ENCODE measurements at regions not wholly inside any gene's neighbourhood (a gene's known extent, or its start where the extent isn't known, plus 50 kb on each side); places are given as distances from the start of the nearest gene placed in this dataset.

- no peak overlapping the region for H3K4me3 ChIP-seq (replicated peaks in 1 of 3)
- no peaks in the 10 kb centered on the region for H3K27me3 ChIP-seq
- no peaks in the 10 kb centered on the region for H3K4me1 ChIP-seq
- H3K36me3 ChIP-seq, result no peaks in the 10 kb centered on the region
- TF ChIP-seq, protein P1, sequence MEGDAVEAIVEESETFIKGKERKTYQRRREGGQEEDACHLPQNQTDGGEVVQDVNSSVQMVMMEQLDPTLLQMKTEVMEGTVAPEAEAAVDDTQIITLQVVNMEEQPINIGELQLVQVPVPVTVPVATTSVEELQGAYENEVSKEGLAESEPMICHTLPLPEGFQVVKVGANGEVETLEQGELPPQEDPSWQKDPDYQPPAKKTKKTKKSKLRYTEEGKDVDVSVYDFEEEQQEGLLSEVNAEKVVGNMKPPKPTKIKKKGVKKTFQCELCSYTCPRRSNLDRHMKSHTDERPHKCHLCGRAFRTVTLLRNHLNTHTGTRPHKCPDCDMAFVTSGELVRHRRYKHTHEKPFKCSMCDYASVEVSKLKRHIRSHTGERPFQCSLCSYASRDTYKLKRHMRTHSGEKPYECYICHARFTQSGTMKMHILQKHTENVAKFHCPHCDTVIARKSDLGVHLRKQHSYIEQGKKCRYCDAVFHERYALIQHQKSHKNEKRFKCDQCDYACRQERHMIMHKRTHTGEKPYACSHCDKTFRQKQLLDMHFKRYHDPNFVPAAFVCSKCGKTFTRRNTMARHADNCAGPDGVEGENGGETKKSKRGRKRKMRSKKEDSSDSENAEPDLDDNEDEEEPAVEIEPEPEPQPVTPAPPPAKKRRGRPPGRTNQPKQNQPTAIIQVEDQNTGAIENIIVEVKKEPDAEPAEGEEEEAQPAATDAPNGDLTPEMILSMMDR (IDR thresholded peaks at IDR 0.05), result no peak
- intact Hi-C loops (cut with DNase I), result no loop called here
- H3K27ac ChIP-seq, result no peak overlapping the region
- WGBS, 2 donors, result 92 to 100% methylated on average over 2 to 10 of the region's 10 CpGs
- no peaks in the 10 kb centered on the region for H3K9me3 ChIP-seq
- DNase-seq, result no peak
Measured at GRCh38 chr1:4001461-4001860, 101.4 kb upstream of the C1orf174 start.

GRCh38 chr1:4002061-4002521 lies 102.0 kb upstream of the C1orf174 start:
- H3K27ac ChIP-seq, result no peak overlapping the region
- H3K9me3 ChIP-seq, result no peaks in the 10 kb centered on the region
- H3K27me3 ChIP-seq, result no peaks in the 10 kb centered on the region
- no peak overlapping the region for H3K4me3 ChIP-seq (replicated peaks in 1 of 3)
- no peak for TF ChIP-seq POLR2A (IDR thresholded peaks at IDR 0.05)
- TF ChIP-seq, protein P1 (IDR thresholded peaks at IDR 0.05), result no peak
- H3K36me3 ChIP-seq, result no peaks in the 10 kb centered on the region
- no peaks in the 10 kb centered on the region for H3K4me1 ChIP-seq
- intact Hi-C loops (cut with DNase I), result no loop called here
- WGBS, 2 donors, result 75 to 84% methylated on average over 8 to 11 of the region's 13 CpGs
- DNase-seq, result no peak

GRCh38 chr1:4002741-4003140 lies 102.7 kb upstream of the C1orf174 start:
- Histone ChIP-seq H3K4me3 (replicated peaks in 1 of 3) (no peak overlapping the region), H3K9me3 (no peaks in the 10 kb centered on the region), H3K36me3 (no peaks in the 10 kb centered on the region), H3K4me1 (no peaks in the 10 kb centered on the region), H3K27me3 (no peaks in the 10 kb centered on the region), H3K27ac (no peak overlapping the region)
- 54 to 61% methylated on average over 10 of the region's 10 CpGs for WGBS, 2 donors
- DNase-seq, result no peak
- intact Hi-C loops (cut with DNase I), result no loop called here
- no peak for TF ChIP-seq POLR2A (IDR thresholded peaks at IDR 0.05)
- TF ChIP-seq, protein P1 (IDR thresholded peaks at IDR 0.05), result no peak

- TF ChIP-seq POLR2A (IDR thresholded peaks at IDR 0.05), result no peak
- TF ChIP-seq, protein P1 (IDR thresholded peaks at IDR 0.05), result no peak
- DNase-seq, result no peak
- no peaks in the 10 kb centered on the region for H3K27me3 ChIP-seq
- intact Hi-C loops (cut with DNase I), result no loop called here
- no peak overlapping the region for H3K4me3 ChIP-seq (replicated peaks in 1 of 3)
- H3K36me3 ChIP-seq, result no peaks in the 10 kb centered on the region
- WGBS, 2 donors, result 78 to 81% methylated on average over 16 to 20 of the region's 20 CpGs
- H3K27ac ChIP-seq, result no peak overlapping the region
- H3K9me3 ChIP-seq, result no peaks in the 10 kb centered on the region
- no peaks in the 10 kb centered on the region for H3K4me1 ChIP-seq
Measured at GRCh38 chr1:4003846-4004505, 103.9 kb upstream of the C1orf174 start.

DNA sequence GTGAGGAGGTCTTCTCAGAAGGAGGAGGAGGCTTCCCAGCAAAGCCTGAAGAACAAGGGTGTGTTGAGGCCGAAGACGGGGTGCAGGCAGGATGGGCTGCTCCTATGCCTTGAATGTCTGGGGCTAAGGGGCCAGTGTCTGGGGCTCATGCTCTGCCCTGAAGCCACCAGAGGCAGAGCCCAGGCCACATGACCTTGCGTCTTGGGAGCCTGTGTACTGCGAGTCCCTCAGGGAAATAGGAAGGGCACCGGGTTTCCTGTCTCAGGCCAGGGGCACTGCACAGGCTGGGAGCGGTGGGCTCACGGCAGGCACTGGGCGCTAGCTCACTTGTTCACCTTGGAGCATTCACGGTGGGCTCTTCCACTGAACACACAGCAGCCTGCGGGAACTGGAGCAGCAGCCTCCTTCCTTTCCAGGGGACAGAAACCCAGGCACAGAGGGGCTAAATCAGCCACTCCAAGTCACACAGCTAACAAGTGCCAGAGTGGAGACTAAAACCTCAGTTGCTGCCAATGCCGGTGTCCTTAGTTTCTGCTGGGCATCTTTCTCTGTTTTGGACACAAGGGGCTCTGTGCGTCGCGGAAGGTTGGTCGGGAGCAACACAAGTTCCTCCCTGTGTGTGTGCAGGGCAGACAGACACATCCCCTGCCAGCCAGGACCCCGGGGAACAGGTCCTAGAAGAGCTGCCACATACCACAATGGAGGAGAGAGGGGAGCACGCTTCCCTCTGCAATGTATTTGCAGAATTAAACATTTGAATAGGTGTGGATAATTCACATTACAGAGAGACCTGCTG lies 104.8 kb upstream of the C1orf174 start:
- Histone ChIP-seq H3K4me3 (replicated peaks in 1 of 3) (no peak overlapping the region), H3K27ac (no peak overlapping the region), H3K36me3 (no peaks in the 10 kb centered on the region), H3K4me1 (no peaks in the 10 kb centered on the region), H3K9me3 (no peaks in the 10 kb centered on the region), H3K27me3 (no peaks in the 10 kb centered on the region)
- WGBS, 2 donors, result 82 to 87% methylated on average over 9 of the region's 17 CpGs
- intact Hi-C loops (cut with DNase I), result no loop called here
- TF ChIP-seq, protein P1 (IDR thresholded peaks at IDR 0.05), result no peak
- TF ChIP-seq POLR2A (IDR thresholded peaks at IDR 0.05), result no peak
- DNase-seq, result no peak

Data from thyroid gland (tissue), 4 donors.